Lower leg skin (tissue), 3 donors: ENCODE measurements at regions not wholly inside any gene's neighbourhood (a gene's known extent, or its start where the extent isn't known, plus 50 kb on each side); places are given as distances from the start of the nearest gene placed in this dataset.

Experiments used
- POLR2A ChIP-seq, 2 donors: fragments of 450-650 bp; IDR thresholded peaks; one replicate each; pipeline ENCODE4 v1.6.1; 2016 to 2017; ENCODE audit warnings: antibody characterized with exemption in 2 of 2, mild to moderate bottlenecking in 1 of 2, moderate library complexity in 1 of 2
- TF ChIP-seq, protein P1 (sequence below), 3 donors: fragments of 450-650 bp; IDR thresholded peaks; one replicate each; pipeline ENCODE4 v1.5.1; 2016; ENCODE audit warnings: antibody characterized with exemption in 3 of 3, mild to moderate bottlenecking in 3 of 3, moderate library complexity in 2 of 3

DNA sequence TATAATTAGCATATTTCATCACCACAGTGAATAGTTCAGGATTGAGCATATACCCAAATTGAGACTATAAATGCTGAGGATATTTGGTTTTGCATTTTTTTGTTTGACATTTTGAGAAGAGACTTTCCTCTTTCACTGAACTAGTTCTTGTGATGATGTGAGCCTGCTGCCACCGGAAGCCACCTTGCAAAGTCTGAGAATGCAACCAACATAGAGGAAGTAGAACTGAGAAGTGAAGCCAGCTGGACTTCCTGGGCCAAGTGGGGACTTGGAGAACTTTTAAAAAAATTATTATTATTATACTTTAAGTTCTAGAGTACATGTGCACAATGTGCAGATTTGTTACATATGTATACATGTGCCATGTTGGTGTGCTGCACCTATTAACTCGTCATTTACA, 102.3 kb downstream of the RPE65 start:
- TF ChIP-seq, protein P1, sequence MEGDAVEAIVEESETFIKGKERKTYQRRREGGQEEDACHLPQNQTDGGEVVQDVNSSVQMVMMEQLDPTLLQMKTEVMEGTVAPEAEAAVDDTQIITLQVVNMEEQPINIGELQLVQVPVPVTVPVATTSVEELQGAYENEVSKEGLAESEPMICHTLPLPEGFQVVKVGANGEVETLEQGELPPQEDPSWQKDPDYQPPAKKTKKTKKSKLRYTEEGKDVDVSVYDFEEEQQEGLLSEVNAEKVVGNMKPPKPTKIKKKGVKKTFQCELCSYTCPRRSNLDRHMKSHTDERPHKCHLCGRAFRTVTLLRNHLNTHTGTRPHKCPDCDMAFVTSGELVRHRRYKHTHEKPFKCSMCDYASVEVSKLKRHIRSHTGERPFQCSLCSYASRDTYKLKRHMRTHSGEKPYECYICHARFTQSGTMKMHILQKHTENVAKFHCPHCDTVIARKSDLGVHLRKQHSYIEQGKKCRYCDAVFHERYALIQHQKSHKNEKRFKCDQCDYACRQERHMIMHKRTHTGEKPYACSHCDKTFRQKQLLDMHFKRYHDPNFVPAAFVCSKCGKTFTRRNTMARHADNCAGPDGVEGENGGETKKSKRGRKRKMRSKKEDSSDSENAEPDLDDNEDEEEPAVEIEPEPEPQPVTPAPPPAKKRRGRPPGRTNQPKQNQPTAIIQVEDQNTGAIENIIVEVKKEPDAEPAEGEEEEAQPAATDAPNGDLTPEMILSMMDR (IDR thresholded peaks at IDR 0.05): no peak
- TF ChIP-seq POLR2A (IDR thresholded peaks at IDR 0.05): no peak
